ENCODE measurements at regions not wholly inside any gene's neighbourhood (a gene's known extent, or its start where the extent isn't known, plus 50 kb on each side); places are given as distances from the start of the nearest gene placed in this dataset.

- Mint-ChIP-seq H3K27me3 (ENCODE audit: unreplicated experiment) (peaks cover 3% of the 10 kb centered on the region), H3K4me1 (ENCODE audit: unreplicated experiment) (peaks cover 57% of the 10 kb centered on the region), H3K27ac (ENCODE audit: unreplicated experiment) (no peak overlapping the region), H3K4me3 (ENCODE audit: unreplicated experiment) (peak overlapping the region; percentile 62), H3K9me3 (ENCODE audit: unreplicated experiment) (no peaks in the 10 kb centered on the region), H3K36me3 (ENCODE audit: low read depth, unreplicated experiment) (no peaks in the 10 kb centered on the region)
- no peak for TF ChIP-seq CTCF (IDR thresholded peaks at IDR 0.05; ENCODE audit: unreplicated experiment)
- DNase-seq (ENCODE audit: low spot score) = no peak
These were observed 226.6 kb upstream of the AGAP1 start for GRCh38 chr2:235267251-235267650.

GRCh38 chr2:235268535-235268934, 225.3 kb upstream of the AGAP1 start:
- Mint-ChIP-seq H3K4me3 (ENCODE audit: unreplicated experiment) (no peak overlapping the region), H3K4me1 (ENCODE audit: unreplicated experiment) (peaks cover 58% of the 10 kb centered on the region), H3K27ac (ENCODE audit: unreplicated experiment) (peak overlapping the region; percentile 91), H3K9me3 (ENCODE audit: unreplicated experiment) (no peaks in the 10 kb centered on the region), H3K27me3 (ENCODE audit: unreplicated experiment) (peaks cover 3% of the 10 kb centered on the region), H3K36me3 (ENCODE audit: low read depth, unreplicated experiment) (no peaks in the 10 kb centered on the region)
- no peak for DNase-seq (ENCODE audit: low spot score)
- TF ChIP-seq CTCF (IDR thresholded peaks at IDR 0.05; ENCODE audit: unreplicated experiment) = no peak

GRCh38 chr2:235270291-235270690, 223.6 kb upstream of the AGAP1 start:
- Mint-ChIP-seq H3K36me3 (ENCODE audit: low read depth, unreplicated experiment) (no peaks in the 10 kb centered on the region), H3K9me3 (ENCODE audit: unreplicated experiment) (no peaks in the 10 kb centered on the region), H3K27me3 (ENCODE audit: unreplicated experiment) (peaks cover 3% of the 10 kb centered on the region), H3K4me1 (ENCODE audit: unreplicated experiment) (peaks cover 58% of the 10 kb centered on the region), H3K27ac (ENCODE audit: unreplicated experiment) (peak overlapping the region; percentile 31), H3K4me3 (ENCODE audit: unreplicated experiment) (no peak overlapping the region)
- no peak for TF ChIP-seq CTCF (IDR thresholded peaks at IDR 0.05; ENCODE audit: unreplicated experiment)
- DNase-seq (ENCODE audit: low spot score) = no peak

GRCh38 chr2:235270956-235271355, 222.9 kb upstream of the AGAP1 start:
- no peak for DNase-seq (ENCODE audit: low spot score)
- no peak for TF ChIP-seq CTCF (IDR thresholded peaks at IDR 0.05; ENCODE audit: unreplicated experiment)
- peak overlapping the region; percentile 31 for H3K4me3 Mint-ChIP-seq (ENCODE audit: unreplicated experiment)
- peak overlapping the region; percentile 59 for H3K27ac Mint-ChIP-seq (ENCODE audit: unreplicated experiment)
- no peaks in the 10 kb centered on the region for H3K36me3 Mint-ChIP-seq (ENCODE audit: low read depth, unreplicated experiment)
- H3K9me3 Mint-ChIP-seq (ENCODE audit: unreplicated experiment) = no peaks in the 10 kb centered on the region
- peaks cover 58% of the 10 kb centered on the region for H3K4me1 Mint-ChIP-seq (ENCODE audit: unreplicated experiment)
- peaks cover 3% of the 10 kb centered on the region for H3K27me3 Mint-ChIP-seq (ENCODE audit: unreplicated experiment)

GRCh38 chr2:235271936-235272335, 221.9 kb upstream of the AGAP1 start:
- no peak for TF ChIP-seq CTCF (IDR thresholded peaks at IDR 0.05; ENCODE audit: unreplicated experiment)
- Mint-ChIP-seq H3K9me3 (ENCODE audit: unreplicated experiment) (no peaks in the 10 kb centered on the region), H3K4me1 (ENCODE audit: unreplicated experiment) (peaks cover 52% of the 10 kb centered on the region), H3K4me3 (ENCODE audit: unreplicated experiment) (no peak overlapping the region), H3K27me3 (ENCODE audit: unreplicated experiment) (peaks cover 3% of the 10 kb centered on the region), H3K27ac (ENCODE audit: unreplicated experiment) (peak overlapping the region; percentile 82), H3K36me3 (ENCODE audit: low read depth, unreplicated experiment) (no peaks in the 10 kb centered on the region)
- DNase-seq (ENCODE audit: low spot score) = no peak

All from endothelial cell (in vitro differentiated cells).